ENCODE measurements at regions not wholly inside any gene's neighbourhood (a gene's known extent, or its start where the extent isn't known, plus 50 kb on each side); places are given as distances from the start of the nearest gene placed in this dataset.

DNA sequence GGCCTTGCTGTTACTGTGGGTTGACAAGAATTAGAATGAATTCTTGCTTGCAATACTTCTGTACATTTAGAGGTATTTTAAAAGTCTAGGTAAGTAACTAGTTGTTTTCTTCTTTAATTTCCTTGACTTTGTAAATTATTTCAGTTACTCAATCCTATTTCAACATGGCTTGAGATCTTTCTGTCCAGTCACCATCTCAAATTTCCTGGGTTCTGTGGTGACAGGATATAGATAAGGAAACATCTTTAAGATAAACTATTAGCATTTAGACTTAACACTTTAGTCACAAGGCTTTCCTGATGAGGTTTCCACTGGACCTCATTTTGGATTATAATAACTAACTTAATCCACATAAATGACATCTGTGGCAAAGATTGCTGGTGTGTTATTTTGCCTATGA, 195.9 kb upstream of the DPH6 start:
- TF ChIP-seq, protein P1, sequence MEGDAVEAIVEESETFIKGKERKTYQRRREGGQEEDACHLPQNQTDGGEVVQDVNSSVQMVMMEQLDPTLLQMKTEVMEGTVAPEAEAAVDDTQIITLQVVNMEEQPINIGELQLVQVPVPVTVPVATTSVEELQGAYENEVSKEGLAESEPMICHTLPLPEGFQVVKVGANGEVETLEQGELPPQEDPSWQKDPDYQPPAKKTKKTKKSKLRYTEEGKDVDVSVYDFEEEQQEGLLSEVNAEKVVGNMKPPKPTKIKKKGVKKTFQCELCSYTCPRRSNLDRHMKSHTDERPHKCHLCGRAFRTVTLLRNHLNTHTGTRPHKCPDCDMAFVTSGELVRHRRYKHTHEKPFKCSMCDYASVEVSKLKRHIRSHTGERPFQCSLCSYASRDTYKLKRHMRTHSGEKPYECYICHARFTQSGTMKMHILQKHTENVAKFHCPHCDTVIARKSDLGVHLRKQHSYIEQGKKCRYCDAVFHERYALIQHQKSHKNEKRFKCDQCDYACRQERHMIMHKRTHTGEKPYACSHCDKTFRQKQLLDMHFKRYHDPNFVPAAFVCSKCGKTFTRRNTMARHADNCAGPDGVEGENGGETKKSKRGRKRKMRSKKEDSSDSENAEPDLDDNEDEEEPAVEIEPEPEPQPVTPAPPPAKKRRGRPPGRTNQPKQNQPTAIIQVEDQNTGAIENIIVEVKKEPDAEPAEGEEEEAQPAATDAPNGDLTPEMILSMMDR (IDR thresholded peaks at IDR 0.05; ENCODE audit: low read depth, low read length, poor library complexity, severe bottlenecking): no peak
- TF ChIP-seq EZH2phosphoT487 (IDR thresholded peaks at IDR 0.05; ENCODE audit: borderline replicate concordance, low read length): no peak
